Upper lobe of right lung (tissue), 1 donor: ENCODE measurements at regions not wholly inside any gene's neighbourhood (a gene's known extent, or its start where the extent isn't known, plus 50 kb on each side); places are given as distances from the start of the nearest gene placed in this dataset.

ENCODE experiments used
- ATAC-seq: fragments of 200-7000 bp; cut with Tn5 transposase; one replicate; pipeline ENCODE4 v1.9.1; 2020; ENCODE audit warnings: mild to moderate bottlenecking, moderate library complexity
- DNase-seq: peaks from one replicate; pipeline ENCODE4 v3.0.0-alpha.2; 2020
- H3K27ac ChIP-seq: fragments of 200-600 bp; one replicate; pipeline ENCODE4 v1.8.0; 2022
- H3K27me3 ChIP-seq: fragments of 200-600 bp; one replicate; pipeline ENCODE4 v1.8.0; 2022; ENCODE audit warnings: mild to moderate bottlenecking
- H3K36me3 ChIP-seq: fragments of 200-600 bp; one replicate; pipeline ENCODE4 v1.8.0; 2022
- H3K4me1 ChIP-seq: fragments of 200-600 bp; one replicate; pipeline ENCODE4 v1.8.0; 2022
- H3K4me3 ChIP-seq: fragments of 200-600 bp; one replicate; pipeline ENCODE4 v1.8.0; 2022; ENCODE audit warnings: mild to moderate bottlenecking
- H3K9me3 ChIP-seq: fragments of 200-600 bp; one replicate; pipeline ENCODE4 v1.8.0; 2022
- intact Hi-C: fragments of 100-400 bp; cut with DNase I; formaldehyde crosslinking; loops from one replicate; pipeline ENCODE4 v1.11.0; 2022
- TF ChIP-seq, protein P1 (sequence below): fragments of 200-600 bp; IDR thresholded peaks from one replicate; pipeline ENCODE4 v1.8.0; 2022; ENCODE audit warnings: antibody characterized with exemption
- donor health status: DM: no; HTN: yes; CAD: no; lungs with severe emphysema.

DNA sequence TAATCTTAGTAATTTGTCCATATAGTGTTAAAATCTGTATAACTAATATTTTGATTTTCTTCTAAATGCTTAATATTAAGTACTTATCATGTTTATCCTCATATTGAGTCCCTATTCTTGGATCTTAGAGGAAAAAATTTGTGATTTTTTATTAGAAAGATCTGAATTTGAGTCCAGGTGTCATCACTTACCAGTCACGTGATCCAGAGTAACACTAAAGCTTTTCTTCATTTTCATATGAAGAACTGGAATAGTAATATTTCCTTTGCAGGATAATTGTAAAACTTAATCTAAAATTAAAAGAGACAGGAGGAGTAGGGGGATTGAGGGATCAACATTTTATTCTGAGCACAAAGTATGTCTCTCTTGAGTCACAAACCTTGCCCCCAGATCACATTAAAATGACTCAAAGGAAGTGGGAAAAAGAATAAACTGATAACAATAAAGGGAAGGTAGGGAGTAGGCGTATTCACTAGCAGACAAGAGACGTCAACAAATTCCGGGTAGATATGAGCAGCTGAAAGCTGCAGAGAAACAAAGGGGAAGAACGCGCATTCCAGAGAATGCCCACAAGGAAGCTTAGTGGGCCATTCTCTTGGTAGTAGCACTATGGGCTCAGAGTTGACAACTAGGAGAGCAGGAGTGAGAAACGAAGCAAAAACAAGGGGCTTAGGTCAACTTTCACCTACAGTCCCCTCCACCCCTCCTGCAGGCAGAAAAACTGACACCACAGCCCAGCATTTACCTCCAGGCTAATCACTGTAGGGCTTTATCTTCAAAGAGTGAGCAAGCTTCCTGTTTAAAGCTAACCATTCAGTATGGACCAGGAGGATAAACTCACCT lies 123.1 kb downstream of the SPRY2 start:
- intact Hi-C loops, result no loop called here
- no peak overlapping the region for H3K4me3 ChIP-seq
- no peak overlapping the region for H3K27ac ChIP-seq
- DNase-seq, result no peak
- peaks cover 5% of the 10 kb centered on the region for H3K4me1 ChIP-seq
- ATAC-seq, result no peak
- no peaks in the 10 kb centered on the region for H3K36me3 ChIP-seq
- H3K9me3 ChIP-seq, result no peaks in the 10 kb centered on the region
- TF ChIP-seq, protein P1, sequence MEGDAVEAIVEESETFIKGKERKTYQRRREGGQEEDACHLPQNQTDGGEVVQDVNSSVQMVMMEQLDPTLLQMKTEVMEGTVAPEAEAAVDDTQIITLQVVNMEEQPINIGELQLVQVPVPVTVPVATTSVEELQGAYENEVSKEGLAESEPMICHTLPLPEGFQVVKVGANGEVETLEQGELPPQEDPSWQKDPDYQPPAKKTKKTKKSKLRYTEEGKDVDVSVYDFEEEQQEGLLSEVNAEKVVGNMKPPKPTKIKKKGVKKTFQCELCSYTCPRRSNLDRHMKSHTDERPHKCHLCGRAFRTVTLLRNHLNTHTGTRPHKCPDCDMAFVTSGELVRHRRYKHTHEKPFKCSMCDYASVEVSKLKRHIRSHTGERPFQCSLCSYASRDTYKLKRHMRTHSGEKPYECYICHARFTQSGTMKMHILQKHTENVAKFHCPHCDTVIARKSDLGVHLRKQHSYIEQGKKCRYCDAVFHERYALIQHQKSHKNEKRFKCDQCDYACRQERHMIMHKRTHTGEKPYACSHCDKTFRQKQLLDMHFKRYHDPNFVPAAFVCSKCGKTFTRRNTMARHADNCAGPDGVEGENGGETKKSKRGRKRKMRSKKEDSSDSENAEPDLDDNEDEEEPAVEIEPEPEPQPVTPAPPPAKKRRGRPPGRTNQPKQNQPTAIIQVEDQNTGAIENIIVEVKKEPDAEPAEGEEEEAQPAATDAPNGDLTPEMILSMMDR, result no peak
- H3K27me3 ChIP-seq, result no peaks in the 10 kb centered on the region

- no peaks in the 10 kb centered on the region for H3K27me3 ChIP-seq
- H3K4me1 ChIP-seq, result peaks cover 5% of the 10 kb centered on the region
- TF ChIP-seq, protein P1, result no peak
- H3K4me3 ChIP-seq, result no peak overlapping the region
- H3K36me3 ChIP-seq, result no peaks in the 10 kb centered on the region
- intact Hi-C loops, result no loop called here
- H3K9me3 ChIP-seq, result no peaks in the 10 kb centered on the region
- no peak for DNase-seq
- ATAC-seq, result peak; percentile 78
- peak overlapping the region; percentile 12 for H3K27ac ChIP-seq
Observed at GRCh38 chr13:80215368-80215767, 125.6 kb downstream of the SPRY2 start.

DNA sequence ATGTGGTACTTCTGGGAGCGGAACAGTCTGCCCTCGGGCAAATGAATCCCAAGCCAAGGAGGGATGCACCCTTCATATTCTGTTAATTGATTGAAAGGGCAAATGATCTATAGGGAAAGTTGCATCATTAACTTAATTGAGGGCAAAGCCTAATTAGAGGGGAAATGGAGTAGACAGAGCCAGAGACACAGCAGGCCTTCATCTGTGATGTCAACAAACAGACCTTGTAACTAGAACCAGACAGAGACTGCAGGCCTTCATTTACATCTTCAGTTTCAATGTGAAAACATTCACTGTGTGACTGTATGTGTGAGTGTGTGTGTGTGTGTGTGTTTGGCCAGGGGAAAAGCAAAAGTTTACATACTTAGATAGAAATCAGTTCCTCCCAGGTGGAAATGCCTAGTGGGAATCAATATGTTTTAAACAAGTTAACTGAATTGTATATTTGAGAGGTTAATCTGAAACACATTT lies 126.4 kb downstream of the SPRY2 start:
- intact Hi-C loops, result no loop called here
- ATAC-seq, result no peak
- H3K4me1 ChIP-seq, result peaks cover 5% of the 10 kb centered on the region
- no peak for DNase-seq
- no peaks in the 10 kb centered on the region for H3K9me3 ChIP-seq
- H3K27ac ChIP-seq, result no peak overlapping the region
- H3K36me3 ChIP-seq, result no peaks in the 10 kb centered on the region
- TF ChIP-seq, protein P1, result no peak
- no peak overlapping the region for H3K4me3 ChIP-seq
- no peaks in the 10 kb centered on the region for H3K27me3 ChIP-seq

GRCh38 chr13:80214050-80214449 lies 126.9 kb downstream of the SPRY2 start:
- Histone ChIP-seq H3K27ac (no peak overlapping the region), H3K9me3 (no peaks in the 10 kb centered on the region), H3K4me1 (peaks cover 5% of the 10 kb centered on the region), H3K36me3 (no peaks in the 10 kb centered on the region), H3K27me3 (no peaks in the 10 kb centered on the region), H3K4me3 (no peak overlapping the region)
- intact Hi-C loops, result no loop called here
- DNase-seq, result no peak
- TF ChIP-seq, protein P1, result no peak
- ATAC-seq, result peak; percentile 66

- DNase-seq (no peak), ATAC-seq (no peak)
- TF ChIP-seq, protein P1, result no peak
- Histone ChIP-seq H3K36me3 (no peaks in the 10 kb centered on the region), H3K4me1 (peaks cover 5% of the 10 kb centered on the region), H3K9me3 (no peaks in the 10 kb centered on the region), H3K27ac (no peak overlapping the region), H3K4me3 (no peak overlapping the region), H3K27me3 (no peaks in the 10 kb centered on the region)
- intact Hi-C loops, result no loop called here
Observed at GRCh38 chr13:80213201-80213600, 127.7 kb downstream of the SPRY2 start.
